ENCODE measurements at regions not wholly inside any gene's neighbourhood (a gene's known extent, or its start where the extent isn't known, plus 50 kb on each side); places are given as distances from the start of the nearest gene placed in this dataset.

GRCh38 chr9:119955276-119955675 is 586.0 kb upstream of the BRINP1 start:
- FAIRE-seq (no peak), DNase-seq (ENCODE audit: low read depth) (no peak)
- no peak for TF ChIP-seq CTCF (IDR thresholded peaks at IDR 0.05; ENCODE audit: insufficient read depth, low read length, severe bottlenecking)
- Histone ChIP-seq H3K4me3 (ENCODE audit: low read depth, low read length) (no peak overlapping the region), H3K27me3 (ENCODE audit: control insufficient read depth, insufficient read depth, low read length) (no peaks in the 10 kb centered on the region), H3K36me3 (ENCODE audit: control insufficient read depth, insufficient read depth, low read length) (no peaks in the 10 kb centered on the region)

GRCh38 chr9:119951591-119951990 is 582.4 kb upstream of the BRINP1 start:
- Histone ChIP-seq H3K27me3 (ENCODE audit: control insufficient read depth, insufficient read depth, low read length) (no peaks in the 10 kb centered on the region), H3K4me3 (ENCODE audit: low read depth, low read length) (no peak overlapping the region), H3K36me3 (ENCODE audit: control insufficient read depth, insufficient read depth, low read length) (no peaks in the 10 kb centered on the region)
- TF ChIP-seq CTCF (IDR thresholded peaks at IDR 0.05; ENCODE audit: insufficient read depth, low read length, severe bottlenecking) = no peak
- no peak for FAIRE-seq
- DNase-seq (ENCODE audit: low read depth) = no peak

GRCh38 chr9:119951090-119951489 is 581.9 kb upstream of the BRINP1 start:
- TF ChIP-seq CTCF (IDR thresholded peaks at IDR 0.05; ENCODE audit: insufficient read depth, low read length, severe bottlenecking) = no peak
- no peak overlapping the region for H3K4me3 ChIP-seq (ENCODE audit: low read depth, low read length)
- H3K27me3 ChIP-seq (ENCODE audit: control insufficient read depth, insufficient read depth, low read length) = no peaks in the 10 kb centered on the region
- DNase-seq (ENCODE audit: low read depth) = no peak
- no peaks in the 10 kb centered on the region for H3K36me3 ChIP-seq (ENCODE audit: control insufficient read depth, insufficient read depth, low read length)
- FAIRE-seq = no peak

- no peak overlapping the region for H3K4me3 ChIP-seq (ENCODE audit: low read depth, low read length)
- H3K27me3 ChIP-seq (ENCODE audit: control insufficient read depth, insufficient read depth, low read length) = no peaks in the 10 kb centered on the region
- H3K36me3 ChIP-seq (ENCODE audit: control insufficient read depth, insufficient read depth, low read length) = no peaks in the 10 kb centered on the region
- DNase-seq (ENCODE audit: low read depth) (no peak), FAIRE-seq (no peak)
- no peak for TF ChIP-seq CTCF (IDR thresholded peaks at IDR 0.05; ENCODE audit: insufficient read depth, low read length, severe bottlenecking)
Observed at GRCh38 chr9:119945686-119946085, 576.5 kb upstream of the BRINP1 start.

- H3K27me3 ChIP-seq (ENCODE audit: control insufficient read depth, insufficient read depth, low read length) = no peaks in the 10 kb centered on the region
- no peak for TF ChIP-seq CTCF (IDR thresholded peaks at IDR 0.05; ENCODE audit: insufficient read depth, low read length, severe bottlenecking)
- no peak overlapping the region for H3K4me3 ChIP-seq (ENCODE audit: low read depth, low read length)
- no peaks in the 10 kb centered on the region for H3K36me3 ChIP-seq (ENCODE audit: control insufficient read depth, insufficient read depth, low read length)
- DNase-seq (ENCODE audit: low read depth) = no peak
- FAIRE-seq = no peak
Observed at GRCh38 chr9:119941091-119941490, 571.9 kb upstream of the BRINP1 start.

- DNase-seq (ENCODE audit: low read depth) (no peak), FAIRE-seq (no peak)
- no peaks in the 10 kb centered on the region for H3K36me3 ChIP-seq (ENCODE audit: control insufficient read depth, insufficient read depth, low read length)
- no peak overlapping the region for H3K4me3 ChIP-seq (ENCODE audit: low read depth, low read length)
- TF ChIP-seq CTCF (IDR thresholded peaks at IDR 0.05; ENCODE audit: insufficient read depth, low read length, severe bottlenecking) = no peak
- H3K27me3 ChIP-seq (ENCODE audit: control insufficient read depth, insufficient read depth, low read length) = no peaks in the 10 kb centered on the region
Observed at GRCh38 chr9:119938871-119939270, 569.6 kb upstream of the BRINP1 start.

Measured in bronchial epithelial cell (primary cell).